ENCODE measurements at regions not wholly inside any gene's neighbourhood (a gene's known extent, or its start where the extent isn't known, plus 50 kb on each side); places are given as distances from the start of the nearest gene placed in this dataset.

GRCh38 chr4:116516711-116517110, 568.7 kb downstream of the TRAM1L1 start:
- Mint-ChIP-seq H3K36me3 (ENCODE audit: insufficient read depth) (no peaks in the 10 kb centered on the region), H3K4me3 (no peak overlapping the region), H3K27me3 (no peaks in the 10 kb centered on the region), H3K9me3 (peaks cover 37% of the 10 kb centered on the region), H3K27ac (ENCODE audit: low read depth) (no peak overlapping the region), H3K4me1 (no peaks in the 10 kb centered on the region)
- no peak for DNase-seq (ENCODE audit: low spot score in 2 of 2)
- no peak for ATAC-seq (replicated peaks; ENCODE audit: extremely low read depth, poor library complexity, severe bottlenecking)

GRCh38 chr4:116515959-116516358, 569.4 kb downstream of the TRAM1L1 start:
- Mint-ChIP-seq H3K9me3 (peaks cover 37% of the 10 kb centered on the region), H3K27ac (ENCODE audit: low read depth) (no peak overlapping the region), H3K27me3 (no peaks in the 10 kb centered on the region), H3K36me3 (ENCODE audit: insufficient read depth) (no peaks in the 10 kb centered on the region), H3K4me3 (no peak overlapping the region), H3K4me1 (no peaks in the 10 kb centered on the region)
- DNase-seq (ENCODE audit: low spot score in 2 of 2), result no peak
- ATAC-seq (replicated peaks; ENCODE audit: extremely low read depth, poor library complexity, severe bottlenecking), result no peak

GRCh38 chr4:116512552-116512951, 572.8 kb downstream of the TRAM1L1 start:
- no peak for ATAC-seq (replicated peaks; ENCODE audit: extremely low read depth, poor library complexity, severe bottlenecking)
- no peak overlapping the region for H3K27ac Mint-ChIP-seq (ENCODE audit: low read depth)
- H3K4me1 Mint-ChIP-seq, result no peaks in the 10 kb centered on the region
- DNase-seq (ENCODE audit: low spot score in 2 of 2), result no peak
- no peak overlapping the region for H3K4me3 Mint-ChIP-seq
- no peaks in the 10 kb centered on the region for H3K36me3 Mint-ChIP-seq (ENCODE audit: insufficient read depth)
- no peaks in the 10 kb centered on the region for H3K27me3 Mint-ChIP-seq
- H3K9me3 Mint-ChIP-seq, result peaks cover 29% of the 10 kb centered on the region

GRCh38 chr4:116501954-116502353, 583.4 kb downstream of the TRAM1L1 start:
- H3K36me3 Mint-ChIP-seq (ENCODE audit: insufficient read depth), result peaks cover 1% of the 10 kb centered on the region
- peaks cover 17% of the 10 kb centered on the region for H3K9me3 Mint-ChIP-seq
- ATAC-seq (replicated peaks; ENCODE audit: extremely low read depth, poor library complexity, severe bottlenecking), result no peak

GRCh38 chr4:116500225-116500624, 585.2 kb downstream of the TRAM1L1 start:
- Mint-ChIP-seq H3K9me3 (peaks cover 15% of the 10 kb centered on the region), H3K27me3 (no peaks in the 10 kb centered on the region), H3K27ac (ENCODE audit: low read depth) (no peak overlapping the region), H3K36me3 (ENCODE audit: insufficient read depth) (peaks cover 1% of the 10 kb centered on the region), H3K4me1 (no peaks in the 10 kb centered on the region), H3K4me3 (no peak overlapping the region)
- ATAC-seq (replicated peaks; ENCODE audit: extremely low read depth, poor library complexity, severe bottlenecking) (no peak), DNase-seq (ENCODE audit: low spot score in 2 of 2) (no peak)

More at GRCh38 chr4:116501954-116502353, 583.4 kb downstream of the TRAM1L1 start:
- Mint-ChIP-seq H3K27ac (ENCODE audit: low read depth) (no peak overlapping the region), H3K27me3 (no peaks in the 10 kb centered on the region), H3K4me1 (no peaks in the 10 kb centered on the region), H3K4me3 (no peak overlapping the region)
- no peak for DNase-seq (ENCODE audit: low spot score in 2 of 2)

GRCh38 chr4:116489739-116490138, 595.6 kb downstream of the TRAM1L1 start:
- H3K4me1 Mint-ChIP-seq, result no peaks in the 10 kb centered on the region
- peaks cover 24% of the 10 kb centered on the region for H3K9me3 Mint-ChIP-seq
- no peak overlapping the region for H3K27ac Mint-ChIP-seq (ENCODE audit: low read depth)
- no peak for DNase-seq (ENCODE audit: low spot score in 2 of 2)
- ATAC-seq (replicated peaks; ENCODE audit: extremely low read depth, poor library complexity, severe bottlenecking), result no peak
- no peak overlapping the region for H3K4me3 Mint-ChIP-seq
- no peaks in the 10 kb centered on the region for H3K27me3 Mint-ChIP-seq
- no peaks in the 10 kb centered on the region for H3K36me3 Mint-ChIP-seq (ENCODE audit: insufficient read depth)

GRCh38 chr4:116486401-116486800, 599.0 kb downstream of the TRAM1L1 start:
- Mint-ChIP-seq H3K27me3 (no peaks in the 10 kb centered on the region), H3K27ac (ENCODE audit: low read depth) (no peak overlapping the region), H3K9me3 (peaks cover 24% of the 10 kb centered on the region), H3K4me1 (no peaks in the 10 kb centered on the region), H3K36me3 (ENCODE audit: insufficient read depth) (no peaks in the 10 kb centered on the region), H3K4me3 (no peak overlapping the region)
- DNase-seq (ENCODE audit: low spot score in 2 of 2) (no peak), ATAC-seq (replicated peaks; ENCODE audit: extremely low read depth, poor library complexity, severe bottlenecking) (no peak)

- Mint-ChIP-seq H3K4me1 (no peaks in the 10 kb centered on the region), H3K36me3 (ENCODE audit: insufficient read depth) (no peaks in the 10 kb centered on the region), H3K9me3 (peaks cover 20% of the 10 kb centered on the region), H3K4me3 (no peak overlapping the region), H3K27me3 (no peaks in the 10 kb centered on the region), H3K27ac (ENCODE audit: low read depth) (no peak overlapping the region)
- DNase-seq (ENCODE audit: low spot score in 2 of 2), result no peak
- ATAC-seq (replicated peaks; ENCODE audit: extremely low read depth, poor library complexity, severe bottlenecking), result no peak
Measured at GRCh38 chr4:116480546-116480945, 604.8 kb downstream of the TRAM1L1 start.

GRCh38 chr4:116478343-116478742, 607.0 kb downstream of the TRAM1L1 start:
- Mint-ChIP-seq H3K36me3 (ENCODE audit: insufficient read depth) (no peaks in the 10 kb centered on the region), H3K4me3 (no peak overlapping the region), H3K27me3 (no peaks in the 10 kb centered on the region), H3K9me3 (peaks cover 20% of the 10 kb centered on the region), H3K27ac (ENCODE audit: low read depth) (no peak overlapping the region), H3K4me1 (no peaks in the 10 kb centered on the region)
- ATAC-seq (replicated peaks; ENCODE audit: extremely low read depth, poor library complexity, severe bottlenecking), result no peak
- DNase-seq (ENCODE audit: low spot score in 2 of 2), result no peak

- peaks cover 29% of the 10 kb centered on the region for H3K9me3 Mint-ChIP-seq
- no peaks in the 10 kb centered on the region for H3K27me3 Mint-ChIP-seq
- ATAC-seq (replicated peaks; ENCODE audit: extremely low read depth, poor library complexity, severe bottlenecking) (no peak), DNase-seq (ENCODE audit: low spot score in 2 of 2) (no peak)
- H3K4me1 Mint-ChIP-seq, result no peaks in the 10 kb centered on the region
- H3K36me3 Mint-ChIP-seq (ENCODE audit: insufficient read depth), result no peaks in the 10 kb centered on the region
- H3K27ac Mint-ChIP-seq (ENCODE audit: low read depth), result no peak overlapping the region
- no peak overlapping the region for H3K4me3 Mint-ChIP-seq
Measured at GRCh38 chr4:116469582-116469981, 615.8 kb downstream of the TRAM1L1 start.

- H3K9me3 Mint-ChIP-seq, result peaks cover 6% of the 10 kb centered on the region
- ATAC-seq (replicated peaks; ENCODE audit: extremely low read depth, poor library complexity, severe bottlenecking), result no peak
- H3K27ac Mint-ChIP-seq (ENCODE audit: low read depth), result no peak overlapping the region
- DNase-seq (ENCODE audit: low spot score in 2 of 2), result no peak
- H3K4me3 Mint-ChIP-seq, result no peak overlapping the region
- no peaks in the 10 kb centered on the region for H3K4me1 Mint-ChIP-seq
- no peaks in the 10 kb centered on the region for H3K36me3 Mint-ChIP-seq (ENCODE audit: insufficient read depth)
- H3K27me3 Mint-ChIP-seq, result no peaks in the 10 kb centered on the region
Measured at GRCh38 chr4:116453127-116453526, 632.2 kb downstream of the TRAM1L1 start.

GRCh38 chr4:116449764-116450163, 635.6 kb downstream of the TRAM1L1 start:
- H3K27ac Mint-ChIP-seq (ENCODE audit: low read depth), result no peak overlapping the region
- DNase-seq (ENCODE audit: low spot score in 2 of 2) (no peak), ATAC-seq (replicated peaks; ENCODE audit: extremely low read depth, poor library complexity, severe bottlenecking) (no peak)
- no peaks in the 10 kb centered on the region for H3K9me3 Mint-ChIP-seq
- no peaks in the 10 kb centered on the region for H3K36me3 Mint-ChIP-seq (ENCODE audit: insufficient read depth)
- no peaks in the 10 kb centered on the region for H3K27me3 Mint-ChIP-seq
- H3K4me1 Mint-ChIP-seq, result no peaks in the 10 kb centered on the region
- no peak overlapping the region for H3K4me3 Mint-ChIP-seq

GRCh38 chr4:116444117-116444516, 641.3 kb downstream of the TRAM1L1 start:
- DNase-seq (ENCODE audit: low spot score in 2 of 2) (no peak), ATAC-seq (replicated peaks; ENCODE audit: extremely low read depth, poor library complexity, severe bottlenecking) (no peak)
- Mint-ChIP-seq H3K4me3 (no peak overlapping the region), H3K4me1 (no peaks in the 10 kb centered on the region), H3K27me3 (no peaks in the 10 kb centered on the region), H3K27ac (ENCODE audit: low read depth) (no peak overlapping the region), H3K9me3 (no peaks in the 10 kb centered on the region), H3K36me3 (ENCODE audit: insufficient read depth) (no peaks in the 10 kb centered on the region)
